HL-60 (cell line): ENCODE measurements at regions not wholly inside any gene's neighbourhood (a gene's known extent, or its start where the extent isn't known, plus 50 kb on each side); places are given as distances from the start of the nearest gene placed in this dataset.

Experiments used
- DNase-seq, 2 experiments: peaks; one replicate each; pipeline ENCODE4 v3.0.0-alpha.2; 2010 to 2020; ENCODE audit warnings: low read depth in 1 of 2, low spot score in 1 of 2
- H3K27ac ChIP-seq: fragments of 250-450 bp; sonication (Bioruptor Pico); replicated peaks from 2 replicates; pipeline ENCODE4 v1.5.1; 2020; ENCODE audit warnings: mild to moderate bottlenecking, moderate library complexity
- H3K27me3 ChIP-seq: fragments of 250-450 bp; sonication (Bioruptor Pico); 2 replicates; pipeline ENCODE4 v1.5.1; 2021; ENCODE audit warnings: mild to moderate bottlenecking, moderate library complexity; ENCODE audit not compliant: insufficient read depth, poor library complexity, severe bottlenecking
- H3K4me3 ChIP-seq: replicated peaks from 2 replicates; pipeline ENCODE4 v1.5.1; 2011; ENCODE audit warnings: mild to moderate bottlenecking, control low read depth, low read length; ENCODE audit not compliant: insufficient read depth
- GABPA ChIP-seq: IDR thresholded peaks from 2 replicates; pipeline ENCODE4 v1.6.1; 2012; ENCODE audit warnings: low read depth
- POLR2AphosphoS5 ChIP-seq: IDR thresholded peaks from 2 replicates; pipeline ENCODE4 v1.6.1; 2012; ENCODE audit warnings: low read depth
- SPI1 ChIP-seq: IDR thresholded peaks from 2 replicates; pipeline ENCODE4 v1.6.1; 2012; ENCODE audit warnings: low read depth, mild to moderate bottlenecking, borderline replicate concordance
- TF ChIP-seq, protein P1 (sequence below): IDR thresholded peaks from 2 replicates; pipeline ENCODE4 v1.6.1; 2012; ENCODE audit warnings: low read depth; ENCODE audit not compliant: insufficient replicate concordance
- TF ChIP-seq, protein P2 (sequence below): IDR thresholded peaks from one replicate; pipeline ENCODE4 v1.5.1; 2011; ENCODE audit warnings: low read length, control low read depth, inconsistent platforms; ENCODE audit not compliant: insufficient read depth

DNA sequence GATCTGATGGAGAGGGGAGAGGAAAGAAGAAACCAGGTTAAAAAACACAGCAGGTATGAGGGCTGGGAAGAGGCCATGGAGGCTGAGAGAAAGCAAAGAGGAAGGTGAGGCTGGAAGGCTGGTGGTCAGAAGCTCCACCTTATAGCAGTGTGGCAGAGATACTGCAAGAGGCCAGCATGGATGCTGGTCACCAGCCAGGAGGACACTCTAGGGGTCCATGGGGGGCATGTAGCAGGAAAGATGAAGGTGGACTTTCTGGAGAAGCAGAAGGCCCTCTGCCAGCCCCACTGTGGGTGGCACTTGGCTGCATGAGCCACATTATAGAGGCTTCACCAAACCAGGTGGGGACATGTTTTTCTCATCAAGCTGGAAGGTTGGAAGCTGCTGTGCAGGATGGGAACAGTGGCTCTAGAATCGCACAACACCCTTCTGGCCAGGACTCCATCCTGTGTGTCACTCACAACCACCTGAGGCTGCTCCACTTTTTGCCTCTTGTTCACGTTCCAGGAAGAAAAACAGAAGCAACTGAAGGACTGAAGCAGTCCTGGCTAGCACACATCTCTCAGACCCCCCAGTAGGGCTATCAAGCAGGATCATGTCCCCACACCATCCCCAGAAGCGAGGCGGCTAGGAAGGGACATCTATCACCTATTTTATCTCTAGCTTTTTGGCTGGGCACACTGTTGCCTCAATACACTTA, 587.5 kb upstream of the MGMT start:
- Histone ChIP-seq H3K4me3 (no peak overlapping the region), H3K27ac (no peak overlapping the region), H3K27me3 (peaks cover 2% of the 10 kb centered on the region)
- no peak for DNase-seq
- TF ChIP-seq, protein P1, sequence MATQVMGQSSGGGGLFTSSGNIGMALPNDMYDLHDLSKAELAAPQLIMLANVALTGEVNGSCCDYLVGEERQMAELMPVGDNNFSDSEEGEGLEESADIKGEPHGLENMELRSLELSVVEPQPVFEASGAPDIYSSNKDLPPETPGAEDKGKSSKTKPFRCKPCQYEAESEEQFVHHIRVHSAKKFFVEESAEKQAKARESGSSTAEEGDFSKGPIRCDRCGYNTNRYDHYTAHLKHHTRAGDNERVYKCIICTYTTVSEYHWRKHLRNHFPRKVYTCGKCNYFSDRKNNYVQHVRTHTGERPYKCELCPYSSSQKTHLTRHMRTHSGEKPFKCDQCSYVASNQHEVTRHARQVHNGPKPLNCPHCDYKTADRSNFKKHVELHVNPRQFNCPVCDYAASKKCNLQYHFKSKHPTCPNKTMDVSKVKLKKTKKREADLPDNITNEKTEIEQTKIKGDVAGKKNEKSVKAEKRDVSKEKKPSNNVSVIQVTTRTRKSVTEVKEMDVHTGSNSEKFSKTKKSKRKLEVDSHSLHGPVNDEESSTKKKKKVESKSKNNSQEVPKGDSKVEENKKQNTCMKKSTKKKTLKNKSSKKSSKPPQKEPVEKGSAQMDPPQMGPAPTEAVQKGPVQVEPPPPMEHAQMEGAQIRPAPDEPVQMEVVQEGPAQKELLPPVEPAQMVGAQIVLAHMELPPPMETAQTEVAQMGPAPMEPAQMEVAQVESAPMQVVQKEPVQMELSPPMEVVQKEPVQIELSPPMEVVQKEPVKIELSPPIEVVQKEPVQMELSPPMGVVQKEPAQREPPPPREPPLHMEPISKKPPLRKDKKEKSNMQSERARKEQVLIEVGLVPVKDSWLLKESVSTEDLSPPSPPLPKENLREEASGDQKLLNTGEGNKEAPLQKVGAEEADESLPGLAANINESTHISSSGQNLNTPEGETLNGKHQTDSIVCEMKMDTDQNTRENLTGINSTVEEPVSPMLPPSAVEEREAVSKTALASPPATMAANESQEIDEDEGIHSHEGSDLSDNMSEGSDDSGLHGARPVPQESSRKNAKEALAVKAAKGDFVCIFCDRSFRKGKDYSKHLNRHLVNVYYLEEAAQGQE, result no peak
- TF ChIP-seq POLR2AphosphoS5 (no peak), SPI1 (no peak), GABPA (no peak)
- TF ChIP-seq, protein P2, sequence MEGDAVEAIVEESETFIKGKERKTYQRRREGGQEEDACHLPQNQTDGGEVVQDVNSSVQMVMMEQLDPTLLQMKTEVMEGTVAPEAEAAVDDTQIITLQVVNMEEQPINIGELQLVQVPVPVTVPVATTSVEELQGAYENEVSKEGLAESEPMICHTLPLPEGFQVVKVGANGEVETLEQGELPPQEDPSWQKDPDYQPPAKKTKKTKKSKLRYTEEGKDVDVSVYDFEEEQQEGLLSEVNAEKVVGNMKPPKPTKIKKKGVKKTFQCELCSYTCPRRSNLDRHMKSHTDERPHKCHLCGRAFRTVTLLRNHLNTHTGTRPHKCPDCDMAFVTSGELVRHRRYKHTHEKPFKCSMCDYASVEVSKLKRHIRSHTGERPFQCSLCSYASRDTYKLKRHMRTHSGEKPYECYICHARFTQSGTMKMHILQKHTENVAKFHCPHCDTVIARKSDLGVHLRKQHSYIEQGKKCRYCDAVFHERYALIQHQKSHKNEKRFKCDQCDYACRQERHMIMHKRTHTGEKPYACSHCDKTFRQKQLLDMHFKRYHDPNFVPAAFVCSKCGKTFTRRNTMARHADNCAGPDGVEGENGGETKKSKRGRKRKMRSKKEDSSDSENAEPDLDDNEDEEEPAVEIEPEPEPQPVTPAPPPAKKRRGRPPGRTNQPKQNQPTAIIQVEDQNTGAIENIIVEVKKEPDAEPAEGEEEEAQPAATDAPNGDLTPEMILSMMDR, result no peak

DNA sequence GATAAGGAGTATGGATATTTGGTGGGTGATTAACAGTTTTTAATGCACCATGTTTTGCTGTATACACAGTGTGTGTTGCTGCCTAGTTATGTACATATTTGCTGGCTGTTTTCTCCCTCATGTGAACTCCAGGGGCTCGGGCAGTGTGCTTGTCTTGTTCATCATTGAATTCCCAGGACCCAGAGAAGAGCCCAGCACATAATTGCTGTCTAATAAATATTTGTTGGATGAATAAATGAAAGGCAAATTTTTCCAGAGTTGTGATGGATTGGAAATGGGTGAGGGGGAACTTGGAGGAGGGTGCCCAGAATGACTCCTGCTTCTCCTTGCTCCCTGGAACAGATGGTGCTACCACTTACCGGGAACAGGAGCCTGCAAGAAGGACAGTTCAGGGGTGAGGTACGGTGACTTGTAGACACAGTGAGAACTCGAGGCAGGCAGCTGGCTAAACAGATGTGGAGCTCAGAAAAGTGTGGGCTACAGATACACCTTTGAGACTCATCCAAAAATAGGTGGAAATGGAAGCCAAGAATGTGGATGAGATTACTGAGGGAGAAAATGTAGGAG, 586.8 kb upstream of the MGMT start:
- Histone ChIP-seq H3K4me3 (no peak overlapping the region), H3K27me3 (no peaks in the 10 kb centered on the region), H3K27ac (no peak overlapping the region)
- DNase-seq, result no peak
- TF ChIP-seq, protein P2, result no peak
- TF ChIP-seq GABPA, result no peak
- no peak for TF ChIP-seq POLR2AphosphoS5
- TF ChIP-seq, protein P1, result no peak
- no peak for TF ChIP-seq SPI1

DNA sequence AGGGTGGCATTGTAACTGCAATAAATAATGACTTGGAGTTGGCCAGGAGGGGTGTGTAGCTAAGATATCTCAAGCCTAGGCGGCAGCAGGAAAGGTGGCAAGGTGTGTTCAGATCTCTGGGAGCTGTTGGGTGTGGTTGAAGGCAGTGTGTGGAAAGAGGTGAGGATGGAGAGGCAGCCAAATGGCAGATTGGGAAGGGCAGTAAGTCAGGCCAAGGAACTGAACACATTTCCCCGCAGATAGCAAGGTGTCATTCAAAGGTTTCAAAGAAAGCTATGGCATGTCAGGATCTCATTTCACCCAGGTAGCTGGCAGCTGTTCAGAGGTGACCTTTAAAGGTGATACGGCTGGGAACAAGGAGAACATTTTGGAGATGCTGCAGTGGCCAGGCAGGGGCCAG, 586.0 kb upstream of the MGMT start:
- no peak overlapping the region for H3K27ac ChIP-seq
- no peaks in the 10 kb centered on the region for H3K27me3 ChIP-seq
- H3K4me3 ChIP-seq, result no peak overlapping the region
- no peak for DNase-seq
- TF ChIP-seq, protein P2, result no peak
